H1 (cell line): ENCODE measurements at regions not wholly inside any gene's neighbourhood (a gene's known extent, or its start where the extent isn't known, plus 50 kb on each side); places are given as distances from the start of the nearest gene placed in this dataset.

Experiments used
- CTCF ChIA-PET: fragments of 300-600 bp; sonication (Branson Sonifier 250); formaldehyde crosslinking; loops from one replicate; lab custom pipeline; 2021; ENCODE audit not compliant: partially characterized antibody; lab: Charles Lee
- POLR2A ChIA-PET: fragments of 300-600 bp; sonication (Branson Sonifier 250); formaldehyde crosslinking; loops from one replicate; lab custom pipeline; 2021; ENCODE audit warnings: inconsistent platforms; ENCODE audit not compliant: partially characterized antibody; lab: Charles Lee
- DNase-seq, 2 experiments: peaks; one replicate each; pipeline versions ENCODE4 v3.0.0 to v3.0.0-alpha.2; 2010 to 2022; ENCODE audit warnings: low spot score in 2 of 2, low read depth in 1 of 2, mixed read lengths in 1 of 2
- FAIRE-seq: peaks from 2 replicates; lab custom pipeline; 2011; peaks lifted over from hg19 to GRCh38; lab: Jason Lieb, UNC
- H2AFZ ChIP-seq: 2 replicates; pipeline ENCODE4 v1.8.1; 2012; ENCODE audit warnings: low read length, inconsistent platforms
- H2AK5ac ChIP-seq: 2 replicates; pipeline ENCODE4 v1.6.1; 2013; ENCODE audit warnings: low read depth, low read length
- H2BK120ac ChIP-seq: replicated peaks from 2 replicates; pipeline ENCODE3; 2013; ENCODE audit warnings: low read depth, low read length, inconsistent platforms
- H2BK12ac ChIP-seq: 2 replicates; pipeline ENCODE4 v1.6.1; 2013; ENCODE audit warnings: low read depth, low read length
- H2BK15ac ChIP-seq: 2 replicates; pipeline ENCODE4 v1.6.1; 2013; ENCODE audit warnings: low read length
- H2BK20ac ChIP-seq: 2 replicates; pipeline ENCODE4 v1.6.1; 2013; ENCODE audit warnings: low read length
- H2BK5ac ChIP-seq: 2 replicates; pipeline ENCODE4 v1.6.1; 2013; ENCODE audit warnings: low read depth, low read length
- H3K14ac ChIP-seq: 2 replicates; pipeline ENCODE4 v1.6.1; 2013; ENCODE audit warnings: inconsistent platforms; ENCODE audit not compliant: insufficient read length
- H3K18ac ChIP-seq: 2 replicates; pipeline ENCODE4 v1.6.1; 2013; ENCODE audit warnings: low read length; ENCODE audit errors: extremely low read depth
- H3K23ac ChIP-seq: 2 replicates; pipeline ENCODE4 v1.6.1; 2013; ENCODE audit warnings: inconsistent platforms; ENCODE audit not compliant: insufficient read length
- H3K23me2 ChIP-seq: 2 replicates; pipeline ENCODE4 v1.6.1; 2013; ENCODE audit warnings: low read depth, low read length
- H3K27ac ChIP-seq: 2 replicates; pipeline ENCODE4 v1.6.1; 2011; ENCODE audit warnings: low read depth, low read length, inconsistent platforms
- H3K27me3 ChIP-seq, 4 experiments: replicated peaks in 1 of 4; 1 replicate in 1 of 4; 2 replicates in 3 of 4; pipeline versions ENCODE4 v1.6.1 to v1.8.1; 2011 to 2013; ENCODE audit warnings: low read length in 3 of 4, mild to moderate bottlenecking in 3 of 4, inconsistent platforms in 2 of 4, mixed read lengths in 2 of 4, moderate library complexity in 1 of 4; ENCODE audit not compliant: control insufficient read depth in 3 of 4, insufficient read depth in 3 of 4; ENCODE audit errors: extremely low read depth in 1 of 4
- H3K36me3 ChIP-seq, 4 experiments: 2 replicates each; pipeline versions ENCODE4 v1.6.1 to v1.8.1; 2011 to 2013; ENCODE audit warnings: mild to moderate bottlenecking in 4 of 4, low read length in 3 of 4, moderate library complexity in 2 of 4, control low read depth in 1 of 4, inconsistent platforms in 1 of 4; ENCODE audit not compliant: insufficient read depth in 4 of 4, control insufficient read depth in 2 of 4
- H3K4ac ChIP-seq: replicated peaks from 2 replicates; pipeline ENCODE3; 2013; ENCODE audit warnings: low read length, low read depth, mixed read lengths, inconsistent platforms; ENCODE audit not compliant: insufficient read length
- H3K4me1 ChIP-seq, 4 experiments: replicated peaks in 1 of 4; 1 replicate in 1 of 4; 2 replicates in 3 of 4; pipeline versions ENCODE4 v1.6.1 to v1.8.1; 2011 to 2013; ENCODE audit warnings: low read length in 3 of 4, inconsistent platforms in 2 of 4, mixed read lengths in 1 of 4; ENCODE audit not compliant: insufficient read depth in 4 of 4, control insufficient read depth in 3 of 4
- H3K4me2 ChIP-seq, 2 experiments: 2 replicates each; pipeline versions ENCODE4 v1.6.1 to v1.8.1; 2011 to 2013; ENCODE audit warnings: low read depth in 2 of 2, low read length in 2 of 2, control low read depth in 1 of 2, inconsistent platforms in 1 of 2, mild to moderate bottlenecking in 1 of 2; ENCODE audit not compliant: insufficient read depth in 1 of 2
- H3K4me3 ChIP-seq, 4 experiments: fragments of 200-600, 300-600 bp in 1 of 4; sonication (generic), shearing (Covaris generic), sonication (Bioruptor Twin) in 1 of 4; 2 replicates each; pipeline versions ENCODE4 v1.5.1 to v1.8.1; 2011 to 2016; ENCODE audit warnings: low read length in 4 of 4, low read depth in 3 of 4, control low read depth in 2 of 4, inconsistent platforms in 2 of 4, mild to moderate bottlenecking in 2 of 4, mixed read lengths in 1 of 4, moderate library complexity in 1 of 4; ENCODE audit not compliant: insufficient read depth in 2 of 4; ENCODE audit errors: extremely low read depth in 1 of 4
- H3K56ac ChIP-seq: replicated peaks from 2 replicates; pipeline ENCODE3; 2013; ENCODE audit warnings: low read depth, mild to moderate bottlenecking, mixed read lengths, low read length, inconsistent platforms; ENCODE audit not compliant: insufficient read length
- H3K79me1 ChIP-seq: 2 replicates; pipeline ENCODE4 v1.6.1; 2013; ENCODE audit warnings: low read depth, low read length, control low read depth
- H3K79me2 ChIP-seq, 2 experiments: 2 replicates each; pipeline versions ENCODE4 v1.6.1 to v1.8.1; 2012 to 2013; ENCODE audit warnings: low read length in 2 of 2, mild to moderate bottlenecking in 2 of 2, inconsistent platforms in 1 of 2; ENCODE audit not compliant: insufficient read depth in 2 of 2, control insufficient read depth in 1 of 2
- H3K9ac ChIP-seq, 4 experiments: replicated peaks in 1 of 4; 1 replicate in 1 of 4; 2 replicates in 3 of 4; pipeline versions ENCODE4 v1.6.1 to v1.8.1; 2011 to 2013; ENCODE audit warnings: low read depth in 3 of 4, low read length in 3 of 4, control low read depth in 2 of 4, mild to moderate bottlenecking in 2 of 4, moderate library complexity in 2 of 4, inconsistent platforms in 1 of 4; ENCODE audit errors: extremely low read depth in 1 of 4
- H3K9me3 ChIP-seq, 2 experiments: 2 replicates each; pipeline versions ENCODE4 v1.6.1 to v1.8.1; 2012 to 2013; ENCODE audit warnings: mild to moderate bottlenecking in 2 of 2, moderate library complexity in 2 of 2, control low read depth in 1 of 2, inconsistent platforms in 1 of 2, low read depth in 1 of 2, low read length in 1 of 2, mixed read lengths in 1 of 2; ENCODE audit not compliant: insufficient read depth in 2 of 2
- H4K20me1 ChIP-seq, 2 experiments: replicated peaks in 1 of 2; 2 replicates each; pipeline versions ENCODE3 to v1.8.1; 2011 to 2013; ENCODE audit warnings: inconsistent platforms in 2 of 2, low read length in 2 of 2, mild to moderate bottlenecking in 1 of 2; ENCODE audit not compliant: insufficient read depth in 2 of 2, control insufficient read depth in 1 of 2
- H4K5ac ChIP-seq: 2 replicates; pipeline ENCODE4 v1.6.1; 2013; ENCODE audit warnings: low read length, low read depth, mixed read lengths, inconsistent platforms; ENCODE audit not compliant: insufficient read length
- H4K8ac ChIP-seq: 2 replicates; pipeline ENCODE4 v1.8.0; 2013; ENCODE audit warnings: mild to moderate bottlenecking, moderate library complexity, low read length, inconsistent platforms; ENCODE audit not compliant: insufficient read depth; ENCODE audit errors: extremely low read depth
- H4K91ac ChIP-seq: replicated peaks from 2 replicates; pipeline ENCODE3; 2013; ENCODE audit warnings: low read length, mixed read lengths, inconsistent platforms; ENCODE audit not compliant: insufficient read length
- CEBPB ChIP-seq: IDR thresholded peaks from 2 replicates; pipeline ENCODE4 v1.6.1; 2012; ENCODE audit warnings: low read depth, low read length
- CTBP2 ChIP-seq: IDR thresholded peaks from 2 replicates; pipeline ENCODE4 v1.7.0; 2011; ENCODE audit warnings: borderline replicate concordance, mild to moderate bottlenecking, moderate library complexity, mixed read lengths, low read length; ENCODE audit not compliant: insufficient read depth, insufficient read length
- EP300 ChIP-seq, 2 experiments: IDR thresholded peaks; 1 replicate in 1 of 2; 2 replicates in 1 of 2; pipeline ENCODE4 v1.6.1; 2011 to 2012; ENCODE audit warnings: low read depth in 2 of 2, low read length in 2 of 2, mild to moderate bottlenecking in 2 of 2, borderline replicate concordance in 1 of 2, inconsistent platforms in 1 of 2, moderate library complexity in 1 of 2
- EZH2 ChIP-seq: fragments of 200-600 bp; sonication (generic); IDR thresholded peaks from 2 replicates; pipeline ENCODE4 v1.7.1; 2012; ENCODE audit warnings: low read depth, mild to moderate bottlenecking, moderate library complexity, low read length, inconsistent platforms; ENCODE audit not compliant: severe bottlenecking
- JUN ChIP-seq: IDR thresholded peaks from 2 replicates; pipeline ENCODE4 v1.6.1; 2011; ENCODE audit warnings: low read depth, mild to moderate bottlenecking, improper control_type of control experiment, low read length
- KDM5A ChIP-seq: fragments of 200-600 bp; IDR thresholded peaks from 2 replicates; pipeline ENCODE4 v1.7.1; 2012; ENCODE audit warnings: mild to moderate bottlenecking, low read length, inconsistent platforms, mixed read lengths
- SIN3A ChIP-seq, 2 experiments: IDR thresholded peaks in 1 of 2; conservative IDR thresholded peaks in 1 of 2; 2 replicates each; pipeline ENCODE4 v1.6.1; 2011 to 2012; ENCODE audit warnings: low read length in 2 of 2, improper control_type of control experiment in 1 of 2, low read depth in 1 of 2, mild to moderate bottlenecking in 1 of 2
- SP1 ChIP-seq: IDR thresholded peaks from 2 replicates; pipeline ENCODE4 v1.6.1; 2011; ENCODE audit warnings: low read depth, low read length
- SP2 ChIP-seq: IDR thresholded peaks from 2 replicates; pipeline ENCODE4 v1.6.1; 2012; ENCODE audit warnings: mild to moderate bottlenecking, low read length, inconsistent platforms
- TAF1 ChIP-seq: IDR thresholded peaks from 2 replicates; pipeline ENCODE4 v1.6.1; 2011; ENCODE audit warnings: mild to moderate bottlenecking, low read depth, low read length
- TAF7 ChIP-seq: optimal IDR thresholded peaks from 2 replicates; pipeline ENCODE3; 2011; ENCODE audit warnings: low read depth, mild to moderate bottlenecking, inconsistent platforms, low read length, moderate library complexity, borderline replicate concordance
- WGBS, 2 experiments: shearing (Covaris generic) in 1 of 2; methylation state at CpG; one replicate each; pipeline versions ENCODE4 v1.1.6 to v1.1.7; 2013 to 2015; ENCODE audit warnings: low lambda C conversion rate in 2 of 2, mixed read lengths in 2 of 2, inconsistent platforms in 1 of 2, low coverage in 1 of 2, missing lambda C conversion rate in 1 of 2; ENCODE audit not compliant: insufficient replicate concordance in 2 of 2, insufficient coverage in 1 of 2, insufficient read length in 1 of 2; ENCODE audit errors: extremely low coverage in 1 of 2, missing lambda C conversion rate in 1 of 2; 5-methylcytosine and 5-hydroxymethylcytosine counted together
- TF ChIP-seq, protein P1 (sequence below): IDR thresholded peaks from 2 replicates; pipeline ENCODE4 v1.6.1; 2011; ENCODE audit warnings: low read depth, mild to moderate bottlenecking, low read length; ENCODE audit not compliant: insufficient read depth
- TF ChIP-seq, protein P2 (sequence below): IDR thresholded peaks from 2 replicates; pipeline ENCODE4 v1.6.1; 2012; ENCODE audit warnings: inconsistent platforms

DNA sequence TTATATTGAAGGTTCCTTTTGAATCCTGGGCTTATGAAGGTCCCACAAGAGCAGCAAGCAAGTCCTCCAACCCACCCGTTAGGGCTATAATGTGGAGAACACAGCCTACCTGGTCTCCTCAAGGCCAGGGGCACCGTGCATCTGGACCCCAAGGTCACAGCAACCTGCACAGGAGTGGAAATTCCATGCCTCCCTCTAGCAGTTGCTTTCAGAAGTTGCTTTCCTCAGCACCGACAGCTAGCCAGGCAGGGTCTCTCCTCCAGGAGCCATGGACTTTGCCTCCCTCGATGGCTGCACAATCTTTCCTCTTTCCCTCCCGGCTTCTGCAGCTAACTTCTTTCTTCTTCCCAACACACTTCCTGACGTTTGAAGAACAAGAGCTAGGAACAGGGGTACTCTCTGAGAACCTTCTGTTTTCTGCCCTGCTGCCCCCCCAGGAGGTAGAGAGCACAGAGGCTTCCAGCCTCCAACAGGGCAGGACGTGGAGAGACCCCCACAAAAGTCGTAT lies 149.8 kb downstream of the PTPN20 start:
- H3K18ac ChIP-seq: no peak overlapping the region
- no peak overlapping the region for H2BK15ac ChIP-seq
- no peak overlapping the region for H2BK5ac ChIP-seq
- H4K20me1 ChIP-seq: no peaks in the 10 kb centered on the region
- WGBS, 2 experiments: 86% methylated on average over 8 of the region's 8 CpGs; no CpG with 5 or more reads in 1 of the 2 experiments
- H3K23me2 ChIP-seq: no peaks in the 10 kb centered on the region
- no peak overlapping the region for H2BK12ac ChIP-seq
- H4K91ac ChIP-seq: no peak overlapping the region
- H2BK120ac ChIP-seq: no peak overlapping the region
- H3K4me2 ChIP-seq: no peak overlapping the region
- DNase-seq: no peak
- no peak overlapping the region for H3K27ac ChIP-seq
- H3K14ac ChIP-seq: no peak overlapping the region
- H3K79me2 ChIP-seq: no peaks in the 10 kb centered on the region
- no peak overlapping the region for H3K56ac ChIP-seq
- no peak overlapping the region for H3K4ac ChIP-seq
- no peak overlapping the region for H2BK20ac ChIP-seq
- no peaks in the 10 kb centered on the region for H3K9me3 ChIP-seq
- POLR2A ChIA-PET: no interaction called here
- H3K9ac ChIP-seq: no peak overlapping the region
- no peaks in the 10 kb centered on the region for H3K36me3 ChIP-seq
- H3K4me1 ChIP-seq: no peaks in the 10 kb centered on the region
- no peak overlapping the region for H2AK5ac ChIP-seq
- H3K79me1 ChIP-seq: no peaks in the 10 kb centered on the region
- H4K5ac ChIP-seq: no peak overlapping the region
- H3K4me3 ChIP-seq: no peak overlapping the region
- no peak overlapping the region for H2AFZ ChIP-seq
- no peak overlapping the region for H3K23ac ChIP-seq
- TF ChIP-seq CTBP2: no peak
- no peak for TF ChIP-seq TAF1
- no peak for TF ChIP-seq CEBPB
- no peak for TF ChIP-seq SP1
- no peak for TF ChIP-seq EZH2
- TF ChIP-seq KDM5A: no peak
- TF ChIP-seq TAF7: no peak
- no peak for TF ChIP-seq SP2
- TF ChIP-seq, protein P1, sequence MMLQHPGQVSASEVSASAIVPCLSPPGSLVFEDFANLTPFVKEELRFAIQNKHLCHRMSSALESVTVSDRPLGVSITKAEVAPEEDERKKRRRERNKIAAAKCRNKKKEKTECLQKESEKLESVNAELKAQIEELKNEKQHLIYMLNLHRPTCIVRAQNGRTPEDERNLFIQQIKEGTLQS: no peak
- no peak for TF ChIP-seq SIN3A (conservative IDR thresholded peaks at IDR 0.05 in 1 of 2, IDR thresholded peaks at IDR 0.05 in 1 of 2; ENCODE audit: low read depth in 1 of 2, low read length in 2 of 2)
- TF ChIP-seq EP300 (IDR thresholded peaks at IDR 0.05; ENCODE audit: borderline replicate concordance in 1 of 2, low read depth in 2 of 2, low read length in 2 of 2): no peak
- no peak for TF ChIP-seq JUN
- TF ChIP-seq, protein P2, sequence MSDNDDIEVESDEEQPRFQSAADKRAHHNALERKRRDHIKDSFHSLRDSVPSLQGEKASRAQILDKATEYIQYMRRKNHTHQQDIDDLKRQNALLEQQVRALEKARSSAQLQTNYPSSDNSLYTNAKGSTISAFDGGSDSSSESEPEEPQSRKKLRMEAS: no peak
- no peak for FAIRE-seq
- CTCF ChIA-PET: interaction anchor here (1.5 to 3.3 kb wide), 2 partner anchors 13 to 252 kb away, joined by 6 to 27 read pairs; no protein-coding TSS in a partner anchor
- H4K8ac ChIP-seq: no peak overlapping the region
- no peaks in the 10 kb centered on the region; a peak in 1 of 7 replicates for H3K27me3 ChIP-seq
